Small intestine (tissue), 7 donors: ENCODE measurements at regions not wholly inside any gene's neighbourhood (a gene's known extent, or its start where the extent isn't known, plus 50 kb on each side); places are given as distances from the start of the nearest gene placed in this dataset.

ENCODE experiments used
- DNase-seq, 2 donors: peaks; one replicate each; pipeline versions ENCODE4 v3.0.0 to v3.0.0-alpha.2; 2013
- FAIRE-seq: peaks from 2 replicates; lab custom pipeline; 2012; peaks lifted over from hg19 to GRCh38; lab: Jason Lieb, UNC
- H3K27ac ChIP-seq, 3 donors: one replicate each; pipeline ENCODE4 v1.5.1; 2013; ENCODE audit warnings: low read length in 2 of 3, mild to moderate bottlenecking in 2 of 3, control low read depth in 1 of 3, inconsistent platforms in 1 of 3, low read depth in 1 of 3, moderate library complexity in 1 of 3
- H3K27me3 ChIP-seq, 3 donors: one replicate each; pipeline ENCODE4 v1.6.1; 2013; ENCODE audit warnings: low read length in 3 of 3, inconsistent platforms in 1 of 3; ENCODE audit not compliant: control insufficient read depth in 3 of 3, insufficient read depth in 3 of 3
- H3K36me3 ChIP-seq, 3 donors: one replicate each; pipeline ENCODE4 v1.6.1; 2013; ENCODE audit warnings: low read length in 3 of 3, inconsistent platforms in 1 of 3, low read depth in 1 of 3, mild to moderate bottlenecking in 1 of 3, moderate library complexity in 1 of 3; ENCODE audit not compliant: control insufficient read depth in 3 of 3, insufficient read depth in 2 of 3
- H3K4me1 ChIP-seq, 3 donors: one replicate each; pipeline ENCODE4 v1.6.1; 2013; ENCODE audit warnings: low read length in 2 of 3, inconsistent platforms in 1 of 3, low read depth in 1 of 3, mild to moderate bottlenecking in 1 of 3, moderate library complexity in 1 of 3; ENCODE audit not compliant: control insufficient read depth in 3 of 3, insufficient read depth in 2 of 3
- H3K4me3 ChIP-seq, 3 donors: one replicate each; pipeline ENCODE4 v1.5.1; 2013; ENCODE audit warnings: low read length in 3 of 3, control low read depth in 1 of 3, inconsistent platforms in 1 of 3, low read depth in 1 of 3, mild to moderate bottlenecking in 1 of 3, moderate library complexity in 1 of 3
- H3K9me3 ChIP-seq, 2 donors: one replicate each; pipeline ENCODE4 v1.6.1; 2013; ENCODE audit warnings: low read depth in 1 of 2, low read length in 1 of 2; ENCODE audit not compliant: control insufficient read depth in 2 of 2, insufficient read depth in 1 of 2
- WGBS, 3 donors: extraction: QIAGEN DNeasy Blood & Tissue Kit; methylation state at CpG; one replicate each; pipeline ENCODE4 v1.1.7; 2013; 5-methylcytosine and 5-hydroxymethylcytosine counted together
- donor health status: healthy with polysubstance abuse.
- donor health status: control.
- donor health status: control.
- donor health status: Bipolar disorder and iron deficiency.
- donor health status: healthy.

- 71 to 93% (median 80%) methylated on average over 4 of the region's 4 CpGs for WGBS, 3 donors
- Histone ChIP-seq H3K27ac (no peak overlapping the region), H3K9me3 (no peaks in the 10 kb centered on the region), H3K4me1 (no peaks in the 10 kb centered on the region), H3K27me3 (peaks cover 0 to 4% (median 0%) of the 10 kb centered on the region in 3 donors), H3K4me3 (no peak overlapping the region), H3K36me3 (no peaks in the 10 kb centered on the region)
- FAIRE-seq: no peak
- no peak for DNase-seq
Measured at GRCh38 chr4:24262616-24263015, 321.7 kb downstream of the DHX15 start.

GRCh38 chr4:24262084-24262483, 322.3 kb downstream of the DHX15 start:
- FAIRE-seq (no peak), DNase-seq (peak in 1 of 2 donors; percentile 15)
- no peak overlapping the region for H3K4me3 ChIP-seq
- WGBS, 3 donors: 13 to 44% (median 32%) methylated on average over 6 of the region's 6 CpGs
- no peaks in the 10 kb centered on the region for H3K36me3 ChIP-seq
- H3K27ac ChIP-seq: no peak overlapping the region
- no peaks in the 10 kb centered on the region for H3K4me1 ChIP-seq
- peaks cover 0 to 4% (median 0%) of the 10 kb centered on the region in 3 donors for H3K27me3 ChIP-seq
- H3K9me3 ChIP-seq: no peaks in the 10 kb centered on the region

- Histone ChIP-seq H3K4me1 (no peaks in the 10 kb centered on the region), H3K4me3 (no peak overlapping the region), H3K36me3 (no peaks in the 10 kb centered on the region), H3K27me3 (peaks cover 0 to 4% (median 0%) of the 10 kb centered on the region in 3 donors), H3K27ac (no peak overlapping the region), H3K9me3 (no peaks in the 10 kb centered on the region)
- 77 to 81% (median 77%) methylated on average over 5 of the region's 5 CpGs for WGBS, 3 donors
- FAIRE-seq (no peak), DNase-seq (no peak)
Measured at GRCh38 chr4:24260923-24261564, 323.3 kb downstream of the DHX15 start.

GRCh38 chr4:24260133-24260715, 324.1 kb downstream of the DHX15 start:
- Histone ChIP-seq H3K36me3 (no peaks in the 10 kb centered on the region), H3K4me1 (no peaks in the 10 kb centered on the region), H3K4me3 (no peak overlapping the region), H3K27me3 (peaks cover 0 to 9% (median 0%) of the 10 kb centered on the region in 3 donors), H3K27ac (no peak overlapping the region), H3K9me3 (no peaks in the 10 kb centered on the region)
- DNase-seq (no peak), FAIRE-seq (no peak)
- WGBS, 3 donors: 46 to 68% (median 52%) methylated on average over 8 of the region's 8 CpGs

- FAIRE-seq: no peak
- 39 to 60% (median 47%) methylated on average over 5 of the region's 5 CpGs for WGBS, 3 donors
- H3K27me3 ChIP-seq: peaks cover 0 to 7% (median 0%) of the 10 kb centered on the region in 3 donors
- no peaks in the 10 kb centered on the region for H3K9me3 ChIP-seq
- no peak for DNase-seq
- no peak overlapping the region for H3K4me3 ChIP-seq
- H3K27ac ChIP-seq: no peak overlapping the region
- no peaks in the 10 kb centered on the region for H3K36me3 ChIP-seq
- no peaks in the 10 kb centered on the region for H3K4me1 ChIP-seq
Measured at GRCh38 chr4:24256547-24256946, 327.8 kb downstream of the DHX15 start.

GRCh38 chr4:24256066-24256465, 328.3 kb downstream of the DHX15 start:
- no peak for FAIRE-seq
- H3K27me3 ChIP-seq: peaks cover 0 to 7% (median 0%) of the 10 kb centered on the region in 3 donors
- no peak for DNase-seq
- 58 to 81% (median 79%) methylated on average over 4 of the region's 4 CpGs for WGBS, 3 donors
- no peaks in the 10 kb centered on the region for H3K4me1 ChIP-seq
- H3K4me3 ChIP-seq: no peak overlapping the region
- no peaks in the 10 kb centered on the region for H3K9me3 ChIP-seq
- no peak overlapping the region for H3K27ac ChIP-seq
- no peaks in the 10 kb centered on the region for H3K36me3 ChIP-seq

- Histone ChIP-seq H3K4me3 (no peak overlapping the region), H3K36me3 (no peaks in the 10 kb centered on the region), H3K4me1 (no peaks in the 10 kb centered on the region), H3K9me3 (no peaks in the 10 kb centered on the region), H3K27ac (no peak overlapping the region), H3K27me3 (peaks cover 0 to 7% (median 0%) of the 10 kb centered on the region in 3 donors)
- WGBS, 3 donors: 40 to 75% (median 51%) methylated on average over 2 of the region's 2 CpGs
- no peak for FAIRE-seq
- no peak for DNase-seq
Measured at GRCh38 chr4:24252121-24252520, 332.2 kb downstream of the DHX15 start.

GRCh38 chr4:24251589-24251988, 332.8 kb downstream of the DHX15 start:
- no peak overlapping the region for H3K4me3 ChIP-seq
- no peaks in the 10 kb centered on the region for H3K4me1 ChIP-seq
- FAIRE-seq (no peak), DNase-seq (peak in 1 of 2 donors; percentile 17)
- peaks cover 0 to 7% (median 0%) of the 10 kb centered on the region in 3 donors for H3K27me3 ChIP-seq
- H3K36me3 ChIP-seq: no peaks in the 10 kb centered on the region
- WGBS, 3 donors: 53 to 71% (median 54%) methylated on average over 2 of the region's 2 CpGs
- H3K27ac ChIP-seq: no peak overlapping the region
- H3K9me3 ChIP-seq: no peaks in the 10 kb centered on the region
